HCT116 (cell line): ENCODE measurements at regions not wholly inside any gene's neighbourhood (a gene's known extent, or its start where the extent isn't known, plus 50 kb on each side); places are given as distances from the start of the nearest gene placed in this dataset.

Source experiments
- CBX3 ChIP-seq: IDR thresholded peaks from 2 replicates; pipeline ENCODE4 v1.6.1; 2012; ENCODE audit warnings: low read depth
- CTCF ChIP-seq, 3 experiments: fragments of 200-600 bp in 1 of 3; sonication (generic) in 1 of 3; IDR thresholded peaks in 2 of 3; conservative IDR thresholded peaks in 1 of 3; 2 replicates each; pipeline ENCODE4 v1.5.1; 2012 to 2017; ENCODE audit warnings: low read depth in 2 of 3, low read length in 2 of 3, antibody characterized with exemption in 1 of 3, borderline replicate concordance in 1 of 3, control low read depth in 1 of 3, mild to moderate bottlenecking in 1 of 3, mixed read lengths in 1 of 3, mixed run types in 1 of 3, moderate library complexity in 1 of 3; ENCODE audit not compliant: insufficient read depth in 1 of 3
- EGR1 ChIP-seq: IDR thresholded peaks from 2 replicates; pipeline ENCODE4 v1.6.1; 2012; ENCODE audit warnings: low read depth
- EZH2 ChIP-seq: fragments of 200-600 bp; sonication (generic); IDR thresholded peaks from 2 replicates; pipeline ENCODE4 v1.6.1; 2017; ENCODE audit warnings: antibody characterized with exemption, mixed run types
- POLR2A ChIP-seq: IDR thresholded peaks from 2 replicates; pipeline ENCODE4 v1.7.0; 2011; ENCODE audit warnings: borderline replicate concordance; ENCODE audit not compliant: insufficient read depth, insufficient read length; ENCODE audit errors: extremely low read depth
- POLR2AphosphoS5 ChIP-seq: IDR thresholded peaks from 2 replicates; pipeline ENCODE4 v1.6.1; 2011; ENCODE audit warnings: mild to moderate bottlenecking, low read depth, low read length, moderate library complexity
- SRF ChIP-seq: IDR thresholded peaks from 2 replicates; pipeline ENCODE4 v1.6.1; 2012; ENCODE audit warnings: low read depth
- YY1 ChIP-seq: IDR thresholded peaks from 2 replicates; pipeline ENCODE4 v1.6.1; 2011; ENCODE audit warnings: low read length, low read depth, moderate library complexity, mild to moderate bottlenecking; ENCODE audit not compliant: insufficient replicate concordance; ENCODE audit errors: extremely low read depth
- ZNF274 ChIP-seq: fragments of 200-500 bp; sonication (Bioruptor generic); IDR thresholded peaks from 2 replicates; pipeline ENCODE4 v1.6.1; 2014; ENCODE audit warnings: mild to moderate bottlenecking, low read depth, low read length, inconsistent platforms

- no peak for TF ChIP-seq CTCF (IDR thresholded peaks at IDR 0.05 in 2 of 3, conservative IDR thresholded peaks at IDR 0.05 in 1 of 3; ENCODE audit: borderline replicate concordance in 1 of 3, insufficient read depth in 1 of 3, low read depth in 2 of 3, low read length in 2 of 3)
- no peak for TF ChIP-seq EGR1
- no peak for TF ChIP-seq POLR2A
- TF ChIP-seq SRF: no peak
- TF ChIP-seq YY1: no peak
- TF ChIP-seq ZNF274: no peak
- no peak for TF ChIP-seq POLR2AphosphoS5
- TF ChIP-seq CBX3: no peak
- TF ChIP-seq EZH2: no peak
Observed at GRCh38 chr6:159390381-159390780, 221.2 kb downstream of the FNDC1 start.
